ENCODE measurements at regions not wholly inside any gene's neighbourhood (a gene's known extent, or its start where the extent isn't known, plus 50 kb on each side); places are given as distances from the start of the nearest gene placed in this dataset.

GRCh38 chr7:26440233-26441001 is 148.8 kb downstream of the SNX10 start:
- H3K27ac ChIP-seq (ENCODE audit: low read length): no peak overlapping the region
- H3K9ac ChIP-seq (ENCODE audit: low read length): no peak overlapping the region
- no peaks in the 10 kb centered on the region for H4K20me1 ChIP-seq (ENCODE audit: low read length)
- peak; percentile 15; the same call in 1 of the 2 replicates for ATAC-seq
- H3K4me2 ChIP-seq (ENCODE audit: low read length): no peak overlapping the region
- intact Hi-C loops (cut with micrococcal nuclease): no loop called here
- H3K36me3 ChIP-seq (ENCODE audit: low read depth, low read length): no peaks in the 10 kb centered on the region
- H3K4me3 ChIP-seq (ENCODE audit: low read length): no peak overlapping the region
- BruUV-seq (replicated peaks): no TSS peak
- H3K9me2 ChIP-seq (replicated peaks; ENCODE audit: low read length): no peaks in the 10 kb centered on the region
- ChIA-PET CTCF (no interaction called here), POLR2A (ENCODE audit: unreplicated experiment) (interaction anchor here (0.7 kb wide), 1 partner anchor 37 kb away, joined by 4 read pairs; no protein-coding TSS in a partner anchor)
- no peaks in the 10 kb centered on the region for H3K79me2 ChIP-seq (ENCODE audit: low read length)
- TF ChIP-seq EZH2 (IDR thresholded peaks at IDR 0.05; ENCODE audit: low read length, unreplicated experiment) (no peak), EZH2phosphoT487 (IDR thresholded peaks at IDR 0.05; ENCODE audit: borderline replicate concordance, low read length) (no peak), CTCF (conservative IDR thresholded peaks at IDR 0.05; ENCODE audit: low read depth, low read length) (no peak)
- no peaks in the 10 kb centered on the region for H3K9me3 ChIP-seq (ENCODE audit: low read length)
- no peak for DNase-seq
- H3K4me1 ChIP-seq (ENCODE audit: insufficient read depth, low read length): peaks cover 6% of the 10 kb centered on the region
- no peak overlapping the region for H2AFZ ChIP-seq (ENCODE audit: low read length)
- H3F3A ChIP-seq (ENCODE audit: low read length, unreplicated experiment): no peaks in the 10 kb centered on the region
- no peaks in the 10 kb centered on the region for H3K27me3 ChIP-seq (ENCODE audit: low read length)

GRCh38 chr7:26441002-26441521 is 149.4 kb downstream of the SNX10 start:
- ATAC-seq (no peak), DNase-seq (no peak)
- H3K27ac ChIP-seq (ENCODE audit: low read length): no peak overlapping the region
- H4K20me1 ChIP-seq (ENCODE audit: low read length): no peaks in the 10 kb centered on the region
- no TSS peak for BruUV-seq (replicated peaks)
- CTCF ChIA-PET: no interaction called here
- POLR2A ChIA-PET (ENCODE audit: unreplicated experiment): no interaction called here
- no peak overlapping the region for H3K9ac ChIP-seq (ENCODE audit: low read length)
- TF ChIP-seq CTCF (conservative IDR thresholded peaks at IDR 0.05; ENCODE audit: low read depth, low read length) (no peak), EZH2 (IDR thresholded peaks at IDR 0.05; ENCODE audit: low read length, unreplicated experiment) (no peak), EZH2phosphoT487 (IDR thresholded peaks at IDR 0.05; ENCODE audit: borderline replicate concordance, low read length) (no peak)
- no peak overlapping the region for H3K4me2 ChIP-seq (ENCODE audit: low read length)
- H3K36me3 ChIP-seq (ENCODE audit: low read depth, low read length): no peaks in the 10 kb centered on the region
- intact Hi-C loops (cut with micrococcal nuclease): no loop called here
- no peak overlapping the region for H2AFZ ChIP-seq (ENCODE audit: low read length)
- no peaks in the 10 kb centered on the region for H3K27me3 ChIP-seq (ENCODE audit: low read length)
- H3K9me3 ChIP-seq (ENCODE audit: low read length): no peaks in the 10 kb centered on the region
- no peaks in the 10 kb centered on the region for H3F3A ChIP-seq (ENCODE audit: low read length, unreplicated experiment)
- no peak overlapping the region for H3K4me3 ChIP-seq (ENCODE audit: low read length)
- H3K9me2 ChIP-seq (replicated peaks; ENCODE audit: low read length): no peaks in the 10 kb centered on the region
- peaks cover 4% of the 10 kb centered on the region for H3K4me1 ChIP-seq (ENCODE audit: insufficient read depth, low read length)
- H3K79me2 ChIP-seq (ENCODE audit: low read length): no peaks in the 10 kb centered on the region

All from PC-3 (cell line).